HFFc6 (cell line): ENCODE measurements at regions not wholly inside any gene's neighbourhood (a gene's known extent, or its start where the extent isn't known, plus 50 kb on each side); places are given as distances from the start of the nearest gene placed in this dataset.

Experiments used
- DNase-seq: peaks from one replicate; pipeline ENCODE4 v3.0.0-alpha.2; 2018
- H3K27ac Mint-ChIP-seq: 2 replicates; pipeline ENCODE4 v1.8.0; 2020; ENCODE audit warnings: mild to moderate bottlenecking, mixed read lengths
- H3K27me3 Mint-ChIP-seq: 2 replicates; pipeline ENCODE4 v1.8.0; 2021; ENCODE audit warnings: mild to moderate bottlenecking, moderate library complexity, mixed read lengths; ENCODE audit not compliant: insufficient read depth
- H3K36me3 Mint-ChIP-seq: 2 replicates; pipeline ENCODE4 v1.8.0; 2021; ENCODE audit warnings: low read depth, mixed read lengths
- H3K4me1 Mint-ChIP-seq: 2 replicates; pipeline ENCODE4 v1.8.0; 2020; ENCODE audit warnings: low read depth, mixed read lengths
- H3K4me3 Mint-ChIP-seq: 2 replicates; pipeline ENCODE4 v1.8.0; 2020; ENCODE audit warnings: mild to moderate bottlenecking, moderate library complexity, mixed read lengths
- H3K9me3 Mint-ChIP-seq: 2 replicates; pipeline ENCODE4 v1.8.0; 2020; ENCODE audit warnings: mild to moderate bottlenecking, mixed read lengths
- TF ChIP-seq, protein P1 (sequence below): fragments of 200-600 bp; sonication (generic); IDR thresholded peaks from 2 replicates; pipeline ENCODE4 v1.5.0; 2021; ENCODE audit warnings: antibody characterized with exemption, mild to moderate bottlenecking

DNA sequence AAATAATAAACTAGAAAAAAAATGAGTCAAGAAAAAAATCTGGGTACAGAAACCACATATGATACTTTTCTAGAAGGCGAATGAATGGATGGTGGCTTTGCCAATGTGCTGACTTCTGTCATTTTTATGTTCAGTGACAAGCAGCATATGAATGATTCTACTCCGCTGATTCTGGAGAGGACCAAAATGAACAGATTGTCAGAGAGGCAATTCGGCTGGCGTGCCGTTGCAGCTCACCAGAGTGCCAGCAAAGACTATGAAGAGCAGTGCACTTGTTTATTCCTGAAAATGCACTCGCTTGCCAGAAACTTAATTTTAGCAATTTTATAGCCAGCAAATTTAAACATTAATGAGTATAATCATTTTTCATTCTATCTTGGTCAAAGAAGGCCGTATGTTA, 105.9 kb upstream of the NYAP2 start:
- Mint-ChIP-seq H3K9me3 (no peaks in the 10 kb centered on the region; the same call in 1 of the 2 replicates), H3K27me3 (peaks cover 3% of the 10 kb centered on the region; the same call in 1 of the 2 replicates)

DNA sequence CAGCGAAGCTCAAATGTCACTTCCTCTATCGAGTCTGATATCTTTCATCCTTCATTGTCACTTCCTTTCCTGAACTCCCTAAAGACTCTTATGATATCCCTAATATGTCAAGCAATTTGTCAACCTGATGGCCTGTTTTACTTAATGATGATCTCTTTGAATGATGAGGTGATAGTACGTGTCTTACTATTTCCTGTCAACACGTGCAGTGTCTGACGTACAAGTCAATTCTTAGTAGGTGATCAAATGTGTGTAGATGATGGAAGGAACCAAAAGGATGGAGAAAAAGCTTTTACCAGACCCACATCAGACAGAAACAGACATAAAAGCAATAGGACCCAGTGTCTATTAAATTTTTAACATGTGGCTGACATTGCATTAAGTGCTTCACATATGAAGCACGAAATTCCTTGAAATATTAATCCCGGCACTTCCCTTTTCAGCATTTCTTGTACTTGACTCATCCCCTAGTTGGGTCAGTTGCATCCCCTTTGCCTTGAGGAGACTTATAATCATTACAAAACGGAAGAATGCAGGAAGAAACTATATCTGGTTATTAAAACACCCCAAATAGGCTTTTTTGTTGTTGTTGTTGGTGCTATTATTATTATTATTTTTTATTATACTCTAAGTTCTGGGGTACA, 108.6 kb upstream of the NYAP2 start:
- no peaks in the 10 kb centered on the region; the same call in 1 of the 2 replicates for H3K9me3 Mint-ChIP-seq
- no peak overlapping the region for H3K4me3 Mint-ChIP-seq
- TF ChIP-seq, protein P1, sequence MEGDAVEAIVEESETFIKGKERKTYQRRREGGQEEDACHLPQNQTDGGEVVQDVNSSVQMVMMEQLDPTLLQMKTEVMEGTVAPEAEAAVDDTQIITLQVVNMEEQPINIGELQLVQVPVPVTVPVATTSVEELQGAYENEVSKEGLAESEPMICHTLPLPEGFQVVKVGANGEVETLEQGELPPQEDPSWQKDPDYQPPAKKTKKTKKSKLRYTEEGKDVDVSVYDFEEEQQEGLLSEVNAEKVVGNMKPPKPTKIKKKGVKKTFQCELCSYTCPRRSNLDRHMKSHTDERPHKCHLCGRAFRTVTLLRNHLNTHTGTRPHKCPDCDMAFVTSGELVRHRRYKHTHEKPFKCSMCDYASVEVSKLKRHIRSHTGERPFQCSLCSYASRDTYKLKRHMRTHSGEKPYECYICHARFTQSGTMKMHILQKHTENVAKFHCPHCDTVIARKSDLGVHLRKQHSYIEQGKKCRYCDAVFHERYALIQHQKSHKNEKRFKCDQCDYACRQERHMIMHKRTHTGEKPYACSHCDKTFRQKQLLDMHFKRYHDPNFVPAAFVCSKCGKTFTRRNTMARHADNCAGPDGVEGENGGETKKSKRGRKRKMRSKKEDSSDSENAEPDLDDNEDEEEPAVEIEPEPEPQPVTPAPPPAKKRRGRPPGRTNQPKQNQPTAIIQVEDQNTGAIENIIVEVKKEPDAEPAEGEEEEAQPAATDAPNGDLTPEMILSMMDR = no peak
- peaks cover 22% of the 10 kb centered on the region; the same call in 1 of the 2 replicates for H3K4me1 Mint-ChIP-seq
- no peak for DNase-seq
- no peak overlapping the region for H3K27ac Mint-ChIP-seq
- H3K27me3 Mint-ChIP-seq = 0 out of 2 replicates have a peak, but pooled peaks cover 2% of the 10 kb centered on the region
- H3K36me3 Mint-ChIP-seq = no peaks in the 10 kb centered on the region

More for the DNA sequence above, 105.9 kb upstream of the NYAP2 start:
- TF ChIP-seq, protein P1 = no peak
- no peak overlapping the region for H3K27ac Mint-ChIP-seq
- H3K4me3 Mint-ChIP-seq = no peak overlapping the region
- no peaks in the 10 kb centered on the region for H3K36me3 Mint-ChIP-seq
- no peak for DNase-seq
- H3K4me1 Mint-ChIP-seq = peaks cover 18% of the 10 kb centered on the region; the same call in 1 of the 2 replicates

DNA sequence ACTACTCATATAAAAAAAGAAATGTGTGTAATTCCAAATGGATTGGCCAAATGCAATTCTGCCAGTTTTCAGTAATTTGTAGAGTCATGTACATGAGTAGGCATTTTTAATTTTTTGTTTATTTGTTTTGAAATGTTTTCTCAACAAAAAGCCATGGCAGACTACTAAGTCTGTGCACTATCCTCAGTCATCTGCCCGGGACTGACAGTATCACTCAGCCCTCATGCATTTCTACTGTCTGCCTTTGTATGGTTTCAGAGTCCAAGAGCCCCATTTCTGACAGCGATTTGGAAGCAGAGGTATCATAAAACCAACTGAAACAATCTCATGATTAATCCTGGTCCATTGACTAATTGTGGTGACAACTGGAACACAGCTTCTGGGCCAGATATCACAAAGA, 109.9 kb upstream of the NYAP2 start:
- Mint-ChIP-seq H3K9me3 (no peaks in the 10 kb centered on the region; the same call in 1 of the 2 replicates), H3K4me3 (no peak overlapping the region), H3K4me1 (peaks cover 22% of the 10 kb centered on the region; the same call in 1 of the 2 replicates), H3K27ac (no peak overlapping the region), H3K36me3 (no peaks in the 10 kb centered on the region), H3K27me3 (0 out of 2 replicates have a peak, but pooled peaks cover 2% of the 10 kb centered on the region)
- TF ChIP-seq, protein P1 = no peak
- DNase-seq = no peak

DNA sequence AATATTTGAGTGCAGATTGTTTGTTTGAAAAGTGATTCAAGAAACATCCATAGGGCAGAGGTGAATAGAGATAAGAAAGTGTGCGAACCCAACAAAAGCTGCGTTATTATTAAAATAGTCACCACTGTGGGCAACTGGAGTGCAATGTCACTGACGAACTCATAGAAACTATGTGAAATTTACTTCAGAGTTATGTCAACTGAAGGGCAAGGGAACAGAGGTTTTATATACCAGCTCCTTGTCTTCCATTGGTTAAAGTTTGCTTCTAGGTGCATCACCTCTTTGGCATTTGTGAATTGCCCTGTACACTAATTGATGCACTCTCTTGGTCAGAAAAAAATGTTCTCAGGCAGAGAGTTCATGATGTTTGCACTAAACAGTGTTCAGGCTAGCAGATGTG, 110.5 kb upstream of the NYAP2 start:
- H3K27ac Mint-ChIP-seq = no peak overlapping the region; the same call in 1 of the 2 replicates
- H3K4me1 Mint-ChIP-seq = peaks cover 23% of the 10 kb centered on the region
- no peaks in the 10 kb centered on the region for H3K36me3 Mint-ChIP-seq
- no peak overlapping the region for H3K4me3 Mint-ChIP-seq
- peak; percentile 10 for DNase-seq
- TF ChIP-seq, protein P1 = no peak
- H3K27me3 Mint-ChIP-seq = 0 out of 2 replicates have a peak, but pooled peaks cover 2% of the 10 kb centered on the region
- H3K9me3 Mint-ChIP-seq = no peaks in the 10 kb centered on the region; the same call in 1 of the 2 replicates

DNA sequence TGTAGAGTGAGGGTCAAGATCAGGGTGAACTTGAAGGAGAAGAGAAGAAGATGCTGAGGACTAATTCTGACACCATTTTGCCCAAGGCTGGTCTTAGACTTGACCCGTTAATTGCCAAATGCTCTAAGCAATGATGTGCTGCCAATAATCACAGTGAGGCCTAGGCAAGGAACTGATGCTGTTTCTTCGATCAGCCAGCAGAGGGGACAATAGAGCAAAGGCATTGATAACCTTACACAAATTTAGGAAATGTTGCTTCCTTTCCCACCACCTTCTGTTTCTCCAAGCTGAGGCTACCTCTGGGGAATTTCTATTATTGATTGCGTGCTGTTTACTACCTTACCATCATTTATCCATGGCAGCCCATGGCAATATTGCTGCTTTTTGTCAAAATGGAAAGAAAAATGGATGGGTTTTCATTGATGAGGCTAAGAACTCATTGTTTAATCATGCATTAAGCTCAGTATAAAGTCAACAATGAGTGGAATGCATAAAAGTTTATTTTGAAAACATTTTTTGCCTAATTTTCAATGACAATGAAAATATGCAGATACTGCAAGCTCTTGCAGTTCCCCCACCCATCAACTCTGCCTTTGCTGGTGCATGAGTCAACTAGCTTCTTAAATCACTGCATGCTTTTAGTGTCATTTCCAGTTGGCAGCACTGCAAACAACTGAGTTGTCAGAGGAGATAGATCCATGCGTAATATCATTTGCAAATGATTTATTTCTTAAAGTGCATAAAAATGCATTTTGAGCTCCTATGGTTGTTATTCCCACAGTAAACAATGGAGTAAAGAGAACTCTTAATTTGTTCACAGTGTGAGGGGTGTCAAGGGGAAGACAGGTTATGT, 116.4 kb upstream of the NYAP2 start:
- H3K4me1 Mint-ChIP-seq = peaks cover 18% of the 10 kb centered on the region
- H3K27me3 Mint-ChIP-seq = peaks cover 4% of the 10 kb centered on the region; the same call in 1 of the 2 replicates
- no peak overlapping the region for H3K4me3 Mint-ChIP-seq
- no peaks in the 10 kb centered on the region for H3K9me3 Mint-ChIP-seq
- no peak overlapping the region for H3K27ac Mint-ChIP-seq
- TF ChIP-seq, protein P1 = peak; percentile 83
- DNase-seq = peak; percentile 54
- no peaks in the 10 kb centered on the region; the same call in 1 of the 2 replicates for H3K36me3 Mint-ChIP-seq
